Transverse colon (tissue), 3 donors: ENCODE measurements at regions not wholly inside any gene's neighbourhood (a gene's known extent, or its start where the extent isn't known, plus 50 kb on each side); places are given as distances from the start of the nearest gene placed in this dataset.

Source experiments
- EP300 ChIP-seq: sonication (generic); formaldehyde crosslinking; IDR thresholded peaks from one replicate; pipeline ENCODE4 v1.6.1; 2017; ENCODE audit warnings: antibody characterized with exemption, low read depth
- POLR2A ChIP-seq: fragments of 450-650 bp; IDR thresholded peaks from one replicate; pipeline ENCODE4 v1.6.1; 2016; ENCODE audit warnings: antibody characterized with exemption, mild to moderate bottlenecking, moderate library complexity
- TF ChIP-seq, protein P1 (sequence below), 5 experiments: fragments of 200-600 bp in 3 of 5; fragments of 450-650 bp in 2 of 5; sonication (generic) in 3 of 5; IDR thresholded peaks; 1 replicate in 2 of 5; 2 replicates in 3 of 5; pipeline ENCODE4 v1.5.1; 2016 to 2017; ENCODE audit warnings: antibody characterized with exemption in 5 of 5, inconsistent platforms in 3 of 5, mild to moderate bottlenecking in 2 of 5, moderate library complexity in 1 of 5

GRCh38 chr7:139131-139530, 53.2 kb upstream of the FAM20C start:
- TF ChIP-seq, protein P1, sequence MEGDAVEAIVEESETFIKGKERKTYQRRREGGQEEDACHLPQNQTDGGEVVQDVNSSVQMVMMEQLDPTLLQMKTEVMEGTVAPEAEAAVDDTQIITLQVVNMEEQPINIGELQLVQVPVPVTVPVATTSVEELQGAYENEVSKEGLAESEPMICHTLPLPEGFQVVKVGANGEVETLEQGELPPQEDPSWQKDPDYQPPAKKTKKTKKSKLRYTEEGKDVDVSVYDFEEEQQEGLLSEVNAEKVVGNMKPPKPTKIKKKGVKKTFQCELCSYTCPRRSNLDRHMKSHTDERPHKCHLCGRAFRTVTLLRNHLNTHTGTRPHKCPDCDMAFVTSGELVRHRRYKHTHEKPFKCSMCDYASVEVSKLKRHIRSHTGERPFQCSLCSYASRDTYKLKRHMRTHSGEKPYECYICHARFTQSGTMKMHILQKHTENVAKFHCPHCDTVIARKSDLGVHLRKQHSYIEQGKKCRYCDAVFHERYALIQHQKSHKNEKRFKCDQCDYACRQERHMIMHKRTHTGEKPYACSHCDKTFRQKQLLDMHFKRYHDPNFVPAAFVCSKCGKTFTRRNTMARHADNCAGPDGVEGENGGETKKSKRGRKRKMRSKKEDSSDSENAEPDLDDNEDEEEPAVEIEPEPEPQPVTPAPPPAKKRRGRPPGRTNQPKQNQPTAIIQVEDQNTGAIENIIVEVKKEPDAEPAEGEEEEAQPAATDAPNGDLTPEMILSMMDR (IDR thresholded peaks at IDR 0.05) = no peak
- no peak for TF ChIP-seq POLR2A
- no peak for TF ChIP-seq EP300
